Inferior parietal cortex (tissue), 1 donor: ENCODE measurements at regions not wholly inside any gene's neighbourhood (a gene's known extent, or its start where the extent isn't known, plus 50 kb on each side); places are given as distances from the start of the nearest gene placed in this dataset.
"Not testable (repeated sequence)": the region's sequence is repeated elsewhere in the genome, so short reads cannot be mapped to it uniquely, and the experiment has no call there.

Source experiments
- DNase-seq: peaks from one replicate; pipeline ENCODE4 v3.0.0-alpha.2; 2016; ENCODE audit errors: extremely low spot score

DNA sequence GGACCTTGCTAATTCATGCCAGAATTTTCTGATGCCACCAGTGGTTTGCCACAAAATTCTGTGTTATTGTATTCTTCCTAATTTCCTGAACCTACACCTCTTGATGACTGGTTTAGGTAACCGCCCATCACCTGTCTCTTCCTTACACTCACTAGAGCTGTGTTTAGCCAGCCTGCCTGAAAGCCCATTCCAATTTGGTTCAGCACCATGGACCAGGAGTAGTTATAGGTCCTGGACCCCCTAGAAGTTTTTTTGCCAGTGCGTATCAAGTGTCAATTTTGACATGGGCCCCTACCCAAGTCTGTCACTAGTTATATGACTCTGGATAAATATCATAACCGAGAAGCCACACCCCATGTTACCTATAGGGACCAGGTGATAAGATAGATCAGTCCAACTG is 94.0 kb upstream of the NAP1L1 start:
- no peak for DNase-seq

DNA sequence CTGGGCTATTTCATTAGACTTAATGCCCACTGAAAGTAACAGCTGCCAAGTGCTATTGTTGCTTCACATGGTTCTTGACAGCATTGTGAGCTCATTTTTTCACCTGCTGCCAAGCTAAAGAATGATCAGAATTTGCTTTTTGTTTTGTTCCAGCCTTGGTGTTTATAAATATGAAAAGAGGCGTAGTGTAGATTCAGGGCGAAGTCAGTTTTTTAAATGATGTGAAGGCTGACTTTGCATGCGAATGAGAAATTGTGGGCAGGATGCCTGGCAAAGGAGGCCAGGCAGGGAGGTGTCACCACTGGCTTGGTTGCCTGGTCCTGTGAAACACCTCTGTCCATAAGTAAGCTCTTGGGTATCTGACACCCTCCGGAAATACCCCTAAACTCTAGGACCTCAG is 93.3 kb upstream of the NAP1L1 start:
- DNase-seq, result no peak

GRCh38 chr12:76176940-76177339 is 92.5 kb upstream of the NAP1L1 start:
- DNase-seq, result no peak

DNA sequence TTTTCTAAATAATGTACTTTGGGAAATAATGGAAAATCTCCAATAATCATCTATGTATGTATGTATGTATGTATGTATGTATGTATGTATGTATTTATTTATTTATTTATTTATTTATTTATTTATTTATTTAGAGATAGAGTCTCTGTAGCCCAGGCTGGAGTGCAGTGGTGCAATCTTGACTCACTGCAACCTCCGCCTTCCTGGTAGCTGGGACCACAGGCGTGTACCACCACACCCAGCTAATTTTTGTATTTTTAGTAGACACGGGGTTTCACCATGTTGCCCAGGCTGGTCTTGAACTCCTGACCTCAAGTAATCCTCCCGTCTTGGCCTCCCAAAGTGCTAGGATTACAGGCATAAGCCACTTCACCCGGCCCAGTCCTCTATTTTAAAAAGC is 91.5 kb upstream of the NAP1L1 start:
- DNase-seq, result not testable (repeated sequence)

DNA sequence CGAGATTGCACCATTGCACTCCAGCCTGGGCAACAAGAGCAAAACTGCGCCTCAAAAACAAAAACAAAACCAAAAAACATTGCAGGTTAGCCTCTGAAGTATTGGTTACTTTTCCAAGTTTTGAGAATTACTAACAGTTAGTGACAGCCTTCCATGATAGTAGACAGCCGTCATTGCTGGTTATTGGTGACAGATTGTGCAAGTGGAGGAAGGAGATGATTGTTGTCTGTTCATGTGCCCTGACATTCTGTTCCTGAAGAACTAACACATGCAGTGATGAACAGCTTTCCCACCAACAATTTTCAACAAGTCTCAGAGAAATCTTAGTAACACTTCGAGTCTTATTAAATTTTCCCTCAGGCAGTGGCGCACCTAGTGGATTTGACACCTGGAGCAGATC is 89.3 kb upstream of the NAP1L1 start:
- DNase-seq, result no peak

- DNase-seq, result peak; percentile 67
These were observed 74.2 kb upstream of the NAP1L1 start for GRCh38 chr12:76158518-76159321.

- peak; percentile 44 for DNase-seq
These were observed 72.2 kb upstream of the NAP1L1 start for GRCh38 chr12:76156726-76157125.

DNA sequence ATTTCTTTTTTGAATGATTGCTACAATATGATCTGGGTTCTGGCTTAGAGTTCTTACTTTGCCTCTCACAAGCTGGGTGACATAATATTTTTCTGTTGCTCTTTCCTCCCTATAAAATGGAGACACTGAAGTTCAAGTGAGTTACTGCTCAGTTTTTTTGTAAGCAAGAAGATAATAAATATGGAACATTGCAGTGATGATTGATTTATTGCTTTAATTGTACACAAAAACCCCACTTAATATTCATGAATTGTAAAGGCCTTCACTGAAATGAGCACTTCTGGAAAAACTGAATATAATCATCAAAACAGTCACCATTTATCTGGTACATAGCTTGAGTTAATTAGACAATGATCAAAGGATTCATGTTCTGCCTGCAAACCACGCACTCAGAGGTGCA is 71.8 kb upstream of the NAP1L1 start:
- no peak for DNase-seq

GRCh38 chr12:76155157-76155670 is 70.7 kb upstream of the NAP1L1 start:
- DNase-seq, result no peak

GRCh38 chr12:76153616-76154015 is 69.1 kb upstream of the NAP1L1 start:
- no peak for DNase-seq

DNA sequence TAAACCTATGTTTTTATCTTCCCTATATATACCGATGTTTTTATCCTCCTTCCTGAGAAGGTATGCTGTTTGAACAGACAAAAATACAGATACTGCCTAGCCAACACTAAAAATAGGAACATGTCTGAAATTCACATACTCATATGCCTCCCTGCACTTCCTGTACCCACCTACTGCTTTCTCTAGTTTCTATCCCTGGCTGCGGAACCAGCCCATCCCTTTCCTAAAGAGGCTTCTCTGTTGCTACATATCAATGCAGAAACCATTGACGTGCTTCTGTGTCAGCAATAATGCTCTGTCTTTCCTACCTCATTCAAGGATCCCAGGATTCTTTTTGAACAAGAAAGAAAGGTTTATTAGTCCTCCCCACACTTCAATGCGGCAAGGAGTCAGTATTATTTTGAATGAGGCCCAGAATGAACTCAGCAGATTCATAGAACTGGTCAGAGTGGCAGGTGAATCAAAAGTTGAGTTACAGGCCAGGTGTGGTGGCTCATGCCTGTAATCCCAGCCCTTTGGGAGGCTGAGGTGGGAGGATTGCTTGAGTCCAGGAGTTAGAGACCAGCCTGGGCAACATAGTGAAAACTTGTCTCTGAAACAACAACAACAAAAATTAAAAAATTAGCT is 67.8 kb upstream of the NAP1L1 start:
- peak; percentile 29 for DNase-seq

- DNase-seq, result no peak
These were observed 59.7 kb upstream of the NAP1L1 start for GRCh38 chr12:76144245-76144549.

DNA sequence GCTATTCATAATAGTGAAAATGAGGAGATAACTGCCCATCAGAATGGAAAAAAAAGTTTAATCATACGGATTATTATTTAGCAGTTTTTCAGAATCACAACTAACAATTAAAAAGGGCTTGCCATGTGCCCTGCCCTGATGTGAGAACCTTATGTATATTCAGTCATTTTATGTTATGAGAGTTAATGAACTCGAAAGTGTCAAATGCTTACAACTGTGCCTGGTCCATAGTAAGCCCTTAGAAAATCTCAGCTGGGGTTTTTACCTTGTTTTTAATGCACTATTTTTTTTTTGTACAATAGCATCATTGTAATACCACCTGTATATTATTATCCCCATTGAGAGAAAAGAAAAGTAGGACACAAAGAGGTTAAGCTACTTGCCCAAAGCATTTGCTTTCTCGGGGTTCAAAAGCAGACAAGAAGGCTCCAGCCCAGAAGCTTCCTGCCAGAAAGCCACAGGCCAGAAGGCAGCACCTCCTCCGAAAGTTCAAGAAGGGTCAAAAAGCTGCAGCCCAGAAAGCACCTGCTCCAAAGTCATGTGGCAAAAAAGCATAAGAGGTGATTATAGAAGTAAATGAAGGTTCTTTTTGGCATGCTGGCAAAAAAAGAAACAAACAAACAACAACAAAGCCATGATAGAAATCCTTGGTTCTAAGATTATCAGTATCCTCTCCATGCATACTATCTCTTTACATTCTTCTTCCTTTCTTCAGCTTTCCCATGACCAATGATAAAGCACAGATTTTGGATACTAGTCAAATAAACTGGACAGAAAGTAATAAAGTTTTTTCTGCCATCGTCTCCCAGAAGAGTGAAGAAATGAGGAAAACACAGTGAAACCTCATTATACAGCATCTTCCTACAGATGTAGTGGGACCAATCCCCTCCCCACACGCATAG is 59.1 kb upstream of the NAP1L1 start:
- DNase-seq, result no peak

DNA sequence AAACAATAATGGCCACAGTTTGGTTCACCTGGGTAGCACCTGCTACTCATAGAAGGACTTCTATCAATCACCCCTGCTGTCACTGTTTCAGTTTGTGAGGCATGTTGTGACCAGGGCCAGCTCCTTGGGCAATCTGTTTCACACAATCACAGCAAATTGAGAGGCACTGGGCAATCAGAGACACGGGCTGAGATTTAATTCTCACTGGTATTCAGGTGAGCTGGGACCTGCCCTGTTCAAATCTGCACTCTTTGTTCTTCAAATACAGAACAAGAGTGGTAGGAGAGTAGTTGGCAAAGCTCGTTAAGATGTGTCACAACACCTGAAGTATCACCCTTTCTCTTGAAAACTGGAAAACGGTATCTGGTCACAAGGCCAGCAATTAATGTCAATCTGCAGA is 57.8 kb upstream of the NAP1L1 start:
- DNase-seq, result no peak

DNA sequence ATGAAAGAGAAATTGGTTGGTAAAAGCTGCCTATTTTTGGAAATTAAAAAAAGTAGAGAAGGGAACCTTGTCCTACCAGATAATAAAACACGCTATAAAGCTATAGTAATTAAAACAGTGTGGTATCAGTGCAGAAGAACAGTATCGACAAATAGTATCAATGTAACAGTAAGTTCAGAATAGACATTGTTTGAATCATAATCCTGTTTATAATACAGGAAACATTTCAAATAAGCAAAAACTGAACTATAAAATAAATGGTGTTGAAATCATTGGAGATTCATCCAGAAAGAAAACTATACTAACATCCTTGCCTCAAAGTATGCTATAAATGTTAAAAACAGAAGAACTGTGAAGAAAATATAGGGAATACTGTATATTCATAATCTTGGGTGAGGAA is 54.2 kb upstream of the NAP1L1 start:
- DNase-seq, result no peak

DNA sequence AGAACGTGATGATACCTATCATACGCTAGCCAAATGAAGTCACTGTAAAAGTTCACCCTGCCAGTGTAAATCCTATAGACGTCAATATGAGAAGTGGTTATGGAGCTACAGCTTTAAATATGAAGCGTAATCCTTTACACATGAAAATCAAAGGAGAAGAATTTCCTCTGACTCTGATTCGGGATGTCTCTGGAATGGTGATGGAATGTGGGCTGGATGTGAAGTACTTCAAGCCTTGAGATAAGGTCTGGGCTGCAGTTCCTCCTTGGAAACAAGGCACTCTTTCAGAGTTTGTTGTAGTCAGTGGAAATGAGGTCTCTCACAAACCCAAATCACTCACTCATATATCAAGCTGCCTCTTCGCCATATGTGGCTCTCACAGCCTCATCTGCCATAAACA is 53.1 kb upstream of the NAP1L1 start:
- no peak for DNase-seq

DNA sequence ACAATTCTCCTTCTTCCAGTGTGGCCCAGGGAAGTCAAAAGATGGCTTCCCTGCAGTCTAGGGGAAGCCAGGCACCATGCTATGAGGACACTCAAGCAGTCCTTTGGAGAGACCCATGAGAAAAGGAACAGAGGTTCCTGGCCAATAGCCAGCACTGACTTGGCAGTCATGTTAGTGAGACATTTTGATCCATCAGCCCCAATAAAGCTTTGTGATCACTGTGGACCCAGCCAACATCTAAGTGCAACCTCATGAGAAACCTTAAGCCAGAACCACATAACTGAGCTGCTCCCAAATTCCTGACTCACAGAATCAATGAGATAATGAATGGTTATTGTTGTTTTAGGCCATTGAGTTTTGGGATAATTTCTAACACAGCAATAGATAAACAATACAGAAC is 51.0 kb upstream of the NAP1L1 start:
- DNase-seq, result no peak
